ENCODE measurements at regions not wholly inside any gene's neighbourhood (a gene's known extent, or its start where the extent isn't known, plus 50 kb on each side); places are given as distances from the start of the nearest gene placed in this dataset.

DNA sequence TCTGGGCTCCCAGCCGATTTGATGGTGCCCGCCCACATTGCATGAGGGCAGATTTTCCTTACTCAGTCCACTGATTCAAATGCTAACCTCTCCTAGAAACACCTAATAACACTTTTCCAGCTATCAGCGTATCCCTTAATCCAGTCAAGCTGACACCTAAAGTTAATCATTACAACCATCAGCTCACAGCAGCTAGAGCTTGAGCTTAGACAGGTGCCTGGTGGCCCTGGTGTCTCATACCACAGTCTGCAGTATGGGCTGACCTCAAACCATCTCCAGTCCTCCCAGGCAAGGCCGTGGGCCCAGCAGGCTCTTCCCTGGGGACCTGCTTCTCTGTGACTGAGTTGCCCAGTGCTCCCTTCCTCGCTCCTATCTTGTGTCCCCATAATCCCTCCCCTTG, 174.4 kb upstream of the NECTIN1 start:
- no peak for DNase-seq

GRCh38 chr11:119902656-119903231, 173.7 kb upstream of the NECTIN1 start:
- no peak for DNase-seq

- no peak for DNase-seq
Observed at GRCh38 chr11:119901657-119902577, 172.9 kb upstream of the NECTIN1 start.

GRCh38 chr11:119899997-119900396, 171.0 kb upstream of the NECTIN1 start:
- no peak for DNase-seq

DNA sequence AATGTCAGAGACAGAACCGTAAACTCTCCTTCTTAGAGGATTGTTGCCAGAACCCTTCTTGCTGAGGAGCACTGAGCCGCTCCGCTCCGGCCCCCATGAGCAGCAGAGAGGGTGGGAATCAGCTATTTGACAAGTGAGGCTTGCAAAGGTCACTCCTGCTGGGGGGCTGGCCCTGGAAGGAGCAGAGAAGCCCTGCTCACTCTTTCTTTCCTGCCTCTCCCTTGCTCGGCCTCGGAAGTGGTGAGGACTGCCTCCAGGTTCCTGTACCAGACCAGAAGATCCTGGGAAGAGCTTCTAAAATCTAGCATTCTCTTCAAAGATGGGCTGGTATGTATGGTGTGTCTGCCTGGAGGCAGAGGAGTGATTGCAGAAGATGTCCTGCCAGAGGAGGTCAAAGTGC, 168.6 kb upstream of the NECTIN1 start:
- DNase-seq = no peak

GRCh38 chr11:119897046-119897440, 168.0 kb upstream of the NECTIN1 start:
- DNase-seq = no peak

DNA sequence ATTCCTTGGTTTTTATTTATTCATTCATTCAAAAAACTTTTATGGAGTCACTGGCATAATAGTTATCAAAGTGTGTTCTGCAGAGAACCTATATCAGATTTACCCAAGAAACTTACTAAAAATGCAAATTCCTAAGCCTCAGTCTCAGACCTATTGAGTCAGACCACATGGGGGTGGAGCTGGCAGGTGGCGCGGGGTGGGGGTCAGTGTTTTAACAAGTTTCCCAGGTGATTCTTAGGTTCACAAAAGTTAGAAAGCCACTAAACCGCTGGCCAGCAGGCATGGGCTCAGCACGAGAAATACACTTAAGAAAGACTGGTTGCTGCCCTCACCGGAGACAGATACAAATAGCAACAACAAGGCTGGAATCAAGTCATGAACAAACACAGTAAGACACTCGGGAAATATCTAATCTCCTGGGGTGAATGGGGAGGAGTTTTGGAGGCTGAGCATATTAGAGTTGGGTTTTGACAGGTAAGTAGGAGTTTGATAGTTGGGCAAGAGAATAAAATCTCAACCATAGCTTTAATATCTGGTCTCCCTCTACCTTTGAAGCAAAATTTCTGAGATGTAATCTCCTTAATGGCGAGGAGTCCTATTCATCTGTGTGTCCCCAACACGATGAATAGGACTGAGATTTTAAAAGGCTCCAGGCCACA, 167.5 kb upstream of the NECTIN1 start:
- no peak for DNase-seq

DNA sequence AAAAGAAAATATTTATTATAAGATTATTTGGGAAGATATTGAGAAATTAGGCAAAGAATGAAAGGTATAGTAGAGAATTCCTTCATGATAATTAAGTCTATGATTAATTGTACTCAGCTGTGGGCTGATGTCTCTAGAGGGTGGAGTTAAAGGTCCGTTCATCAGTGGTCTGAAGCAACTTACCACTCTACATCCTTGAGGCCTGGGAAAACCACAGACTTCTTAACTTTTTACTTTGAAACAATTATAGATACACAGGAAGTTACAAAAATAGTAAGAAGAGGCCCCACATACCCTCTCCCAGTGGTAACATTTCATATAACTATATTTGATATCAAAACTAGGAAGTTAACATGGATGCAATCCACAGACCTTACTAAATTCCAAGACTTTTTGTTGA, 167.0 kb upstream of the NECTIN1 start:
- DNase-seq = no peak

- no peak for DNase-seq
Observed at GRCh38 chr11:119894916-119895315, 165.9 kb upstream of the NECTIN1 start.

DNA sequence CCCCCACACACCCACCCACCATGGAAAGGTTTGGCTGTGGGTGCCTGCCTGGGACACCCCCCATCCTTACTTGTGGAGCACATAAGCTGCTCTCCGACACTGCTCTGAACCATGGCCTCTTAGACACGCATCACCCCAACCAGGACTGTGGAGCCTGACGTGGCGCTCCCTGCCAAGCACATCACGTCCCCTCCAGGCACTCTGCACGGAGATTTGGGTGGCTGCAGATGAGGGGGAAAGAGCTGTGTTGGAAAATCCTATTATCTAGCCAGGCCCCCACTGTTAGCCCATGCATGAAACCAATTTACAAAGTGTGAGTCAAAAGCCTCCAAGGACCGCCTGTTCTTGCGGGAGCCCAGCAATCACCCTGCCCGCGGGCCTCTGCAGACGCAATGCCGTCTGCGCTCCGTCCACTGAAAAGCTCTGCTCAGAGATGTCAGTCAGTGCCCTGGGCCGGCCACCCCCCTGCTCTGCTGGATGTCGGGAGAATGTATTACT, 163.4 kb upstream of the NECTIN1 start:
- no peak for DNase-seq

- DNase-seq = no peak
Observed at GRCh38 chr11:119891055-119891768, 162.2 kb upstream of the NECTIN1 start.

DNA sequence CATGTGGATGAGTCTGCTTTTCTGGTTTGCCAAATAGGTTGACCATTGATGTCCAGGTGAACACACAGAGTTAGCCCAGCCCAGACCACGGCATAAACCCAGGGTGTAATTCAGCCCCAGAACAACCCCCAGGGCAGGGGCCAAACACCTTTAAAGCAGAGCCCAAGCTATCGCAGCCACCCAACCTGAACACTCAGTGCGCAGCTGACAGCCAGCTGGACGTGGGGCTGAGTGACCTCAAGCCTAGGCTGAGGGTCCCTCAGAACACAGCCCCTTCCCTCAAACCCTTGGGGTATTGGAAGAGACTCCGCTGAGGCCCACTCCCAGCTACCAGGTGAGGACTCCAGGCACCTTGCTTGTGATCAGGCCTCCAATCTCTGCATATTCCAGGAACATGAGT, 161.5 kb upstream of the NECTIN1 start:
- DNase-seq = no peak

DNA sequence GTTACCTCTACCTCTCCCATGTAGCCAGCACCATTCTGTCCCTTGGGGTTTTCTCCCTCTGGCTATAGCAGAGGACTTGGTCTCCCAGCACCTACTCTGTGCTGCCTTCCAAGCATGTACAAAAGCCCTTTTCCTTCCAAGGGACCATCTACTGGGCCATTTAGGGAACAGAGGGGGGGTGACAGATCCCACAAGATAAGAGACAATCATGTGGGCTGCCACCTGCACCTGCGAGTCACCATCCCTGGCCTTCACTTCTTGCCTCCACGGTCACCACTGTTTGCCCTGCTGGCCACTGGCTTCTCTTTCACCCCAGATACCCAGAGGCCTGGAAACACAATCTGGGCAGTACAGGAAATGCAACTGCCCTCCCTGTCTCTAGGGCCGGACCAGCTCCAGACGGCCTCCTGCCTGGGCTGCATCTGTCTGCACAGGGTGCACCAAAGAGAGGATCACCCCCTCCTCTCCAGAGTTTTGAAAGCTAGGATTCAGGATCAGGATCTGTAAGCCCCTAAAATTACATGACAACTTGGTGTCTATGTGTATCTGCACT, 160.8 kb upstream of the NECTIN1 start:
- no peak for DNase-seq

DNA sequence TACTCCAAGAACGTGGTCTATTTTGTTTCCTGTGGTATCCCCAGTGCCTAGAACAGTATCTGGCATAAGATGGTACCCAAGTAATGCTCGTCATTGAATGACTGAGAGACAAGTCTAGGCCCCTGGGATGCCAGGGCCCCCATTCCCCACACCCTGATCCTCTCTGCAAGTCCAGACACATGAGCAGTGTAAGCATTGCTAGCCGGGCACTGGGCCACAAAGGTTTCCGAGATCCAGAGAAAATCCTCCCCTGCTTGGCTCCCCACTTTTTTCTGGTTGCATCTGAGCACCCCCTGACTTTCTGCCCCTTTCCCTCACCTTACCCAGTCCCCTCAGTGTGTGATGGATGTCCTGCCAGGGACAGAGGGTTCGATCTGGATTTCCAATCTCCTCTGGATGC, 160.1 kb upstream of the NECTIN1 start:
- DNase-seq = no peak

GRCh38 chr11:119888119-119888518, 159.1 kb upstream of the NECTIN1 start:
- DNase-seq = peak; percentile 83

GRCh38 chr11:119886667-119887230, 157.7 kb upstream of the NECTIN1 start:
- no peak for DNase-seq

GRCh38 chr11:119885861-119886567, 157.0 kb upstream of the NECTIN1 start:
- no peak for DNase-seq

- no peak for DNase-seq
Observed at GRCh38 chr11:119885067-119885466, 156.1 kb upstream of the NECTIN1 start.

- DNase-seq = no peak
Observed at GRCh38 chr11:119882316-119882715, 153.3 kb upstream of the NECTIN1 start.

- no peak for DNase-seq
Observed at GRCh38 chr11:119880873-119881272, 151.9 kb upstream of the NECTIN1 start.

GRCh38 chr11:119880143-119880542, 151.1 kb upstream of the NECTIN1 start:
- DNase-seq = no peak

GRCh38 chr11:119878990-119879389, 150.0 kb upstream of the NECTIN1 start:
- DNase-seq = no peak

Data from NCI-H524 treated with DMSO at 0.1 percent for 48 hours (cell line).